Right lobe of liver (tissue), 6 donors: ENCODE measurements at regions not wholly inside any gene's neighbourhood (a gene's known extent, or its start where the extent isn't known, plus 50 kb on each side); places are given as distances from the start of the nearest gene placed in this dataset.

ENCODE experiments used
- ATAC-seq, 4 donors: fragments of 200-7000 bp; cut with Tn5 transposase; one replicate each; pipeline ENCODE4 v1.9.1; 2020; ENCODE audit warnings: mild to moderate bottlenecking in 4 of 4, moderate library complexity in 4 of 4
- DNase-seq, 3 donors: peaks; one replicate each; pipeline ENCODE4 v3.0.0-alpha.2; 2020
- H3K27ac ChIP-seq, 3 donors: fragments of 200-600 bp; one replicate each; pipeline ENCODE4 v1.8.0; 2022
- H3K27me3 ChIP-seq, 2 donors: fragments of 200-600 bp; one replicate each; pipeline ENCODE4 v1.8.0; 2022
- H3K36me3 ChIP-seq, 4 donors: fragments of 200-600 bp; sonication (generic) in 1 of 4; one replicate each; pipeline versions ENCODE4 v1.5.1 to v1.8.0; 2017 to 2022; ENCODE audit warnings: control low read depth in 1 of 4
- H3K4me1 ChIP-seq, 4 donors: fragments of 200-600 bp; sonication (generic) in 1 of 4; one replicate each; pipeline versions ENCODE4 v1.5.1 to v1.8.0; 2017 to 2022; ENCODE audit warnings: control low read depth in 1 of 4
- H3K4me3 ChIP-seq, 3 donors: fragments of 200-600 bp; one replicate each; pipeline ENCODE4 v1.8.0; 2022
- H3K9me3 ChIP-seq, 4 donors: fragments of 200-600 bp; sonication (generic) in 1 of 4; one replicate each; pipeline versions ENCODE4 v1.5.1 to v1.8.0; 2017 to 2022; ENCODE audit warnings: control low read depth in 1 of 4
- CTCF ChIP-seq, 4 donors: fragments of 200-600 bp in 3 of 4; fragments of 450-650 bp in 1 of 4; IDR thresholded peaks; one replicate each; pipeline versions ENCODE4 v1.5.1 to v1.8.0; 2016 to 2022; ENCODE audit warnings: antibody characterized with exemption in 4 of 4, mild to moderate bottlenecking in 2 of 4
- POLR2A ChIP-seq: fragments of 450-650 bp; IDR thresholded peaks from one replicate; pipeline ENCODE4 v1.6.1; 2017; ENCODE audit warnings: antibody characterized with exemption, mild to moderate bottlenecking
- WGBS: methylation state at CpG from one replicate; pipeline ENCODE4 v1.1.6; 2018; ENCODE audit warnings: low coverage, low lambda C conversion rate; ENCODE audit not compliant: insufficient coverage; ENCODE audit errors: missing lambda C conversion rate; 5-methylcytosine and 5-hydroxymethylcytosine counted together
- intact Hi-C, 2 donors: fragments of 100-400 bp; cut with DNase I; formaldehyde crosslinking; loops; one replicate each; pipeline versions ENCODE4 v1.11.2 to v1.14.1; 2022
- donor health status: DM: no; HTN: yes; CAD: no.
- donor health status: DM: no; HTN: no; CAD: no.
- donor health status: DM: no; HTN: no; CAD: no.
- donor health status: DM: no; HTN: yes; CAD: no.
- donor health status: DM: no; HTN: yes; CAD: no.

GRCh38 chr4:144489831-144490230, 156.1 kb upstream of the HHIP start:
- intact Hi-C loops = no loop called here
- Histone ChIP-seq H3K9me3 (no peaks in the 10 kb centered on the region), H3K4me3 (no peak overlapping the region), H3K36me3 (no peaks in the 10 kb centered on the region), H3K27ac (no peak overlapping the region), H3K27me3 (no peaks in the 10 kb centered on the region), H3K4me1 (no peaks in the 10 kb centered on the region)
- DNase-seq = no peak
- ATAC-seq = no peak
- WGBS = 57% methylated on average over 1 of the region's 1 CpG
- TF ChIP-seq CTCF (IDR thresholded peaks at IDR 0.05) (no peak), POLR2A (no peak)

- 95% methylated on average over 2 of the region's 2 CpGs for WGBS
- Histone ChIP-seq H3K4me1 (no peaks in the 10 kb centered on the region), H3K27me3 (no peaks in the 10 kb centered on the region), H3K36me3 (no peaks in the 10 kb centered on the region), H3K27ac (no peak overlapping the region), H3K4me3 (no peak overlapping the region), H3K9me3 (no peaks in the 10 kb centered on the region)
- intact Hi-C loops = no loop called here
- no peak for DNase-seq
- no peak for TF ChIP-seq CTCF (IDR thresholded peaks at IDR 0.05)
- TF ChIP-seq POLR2A = no peak
- ATAC-seq = no peak
These were observed 151.7 kb upstream of the HHIP start for GRCh38 chr4:144494280-144494679.

GRCh38 chr4:144495944-144496343, 150.0 kb upstream of the HHIP start:
- ATAC-seq (no peak), DNase-seq (no peak)
- TF ChIP-seq CTCF (IDR thresholded peaks at IDR 0.05) (no peak), POLR2A (no peak)
- H3K4me1 ChIP-seq = no peaks in the 10 kb centered on the region
- no peaks in the 10 kb centered on the region for H3K27me3 ChIP-seq
- 58% methylated on average over 2 of the region's 2 CpGs for WGBS
- H3K9me3 ChIP-seq = no peaks in the 10 kb centered on the region
- no peaks in the 10 kb centered on the region for H3K36me3 ChIP-seq
- intact Hi-C loops = no loop called here
- no peak overlapping the region for H3K27ac ChIP-seq
- H3K4me3 ChIP-seq = no peak overlapping the region

- Histone ChIP-seq H3K27me3 (no peaks in the 10 kb centered on the region), H3K9me3 (no peaks in the 10 kb centered on the region), H3K36me3 (no peaks in the 10 kb centered on the region), H3K27ac (no peak overlapping the region), H3K4me1 (no peaks in the 10 kb centered on the region), H3K4me3 (no peak overlapping the region)
- no peak for TF ChIP-seq CTCF (IDR thresholded peaks at IDR 0.05)
- TF ChIP-seq POLR2A = no peak
- ATAC-seq (no peak), DNase-seq (no peak)
- intact Hi-C loops = no loop called here
These were observed 146.2 kb upstream of the HHIP start for GRCh38 chr4:144499777-144500176.

GRCh38 chr4:144501231-144501780, 144.7 kb upstream of the HHIP start:
- intact Hi-C loops = no loop called here
- ATAC-seq (no peak), DNase-seq (no peak)
- WGBS = 78% methylated on average over 1 of the region's 1 CpG
- Histone ChIP-seq H3K4me1 (no peaks in the 10 kb centered on the region), H3K9me3 (no peaks in the 10 kb centered on the region), H3K27me3 (no peaks in the 10 kb centered on the region), H3K36me3 (no peaks in the 10 kb centered on the region), H3K4me3 (no peak overlapping the region), H3K27ac (no peak overlapping the region)
- TF ChIP-seq CTCF (IDR thresholded peaks at IDR 0.05) (no peak), POLR2A (no peak)
